NCI-H2107 treated with DMSO at 0.1 percent for 48 hours (cell line): ENCODE measurements at regions not wholly inside any gene's neighbourhood (a gene's known extent, or its start where the extent isn't known, plus 50 kb on each side); places are given as distances from the start of the nearest gene placed in this dataset.

ENCODE experiments used
- DNase-seq: peaks from one replicate; lab custom pipeline; 2025; ENCODE audit not compliant: unreplicated experiment; lab: John Stamatoyannopoulos, UW

DNA sequence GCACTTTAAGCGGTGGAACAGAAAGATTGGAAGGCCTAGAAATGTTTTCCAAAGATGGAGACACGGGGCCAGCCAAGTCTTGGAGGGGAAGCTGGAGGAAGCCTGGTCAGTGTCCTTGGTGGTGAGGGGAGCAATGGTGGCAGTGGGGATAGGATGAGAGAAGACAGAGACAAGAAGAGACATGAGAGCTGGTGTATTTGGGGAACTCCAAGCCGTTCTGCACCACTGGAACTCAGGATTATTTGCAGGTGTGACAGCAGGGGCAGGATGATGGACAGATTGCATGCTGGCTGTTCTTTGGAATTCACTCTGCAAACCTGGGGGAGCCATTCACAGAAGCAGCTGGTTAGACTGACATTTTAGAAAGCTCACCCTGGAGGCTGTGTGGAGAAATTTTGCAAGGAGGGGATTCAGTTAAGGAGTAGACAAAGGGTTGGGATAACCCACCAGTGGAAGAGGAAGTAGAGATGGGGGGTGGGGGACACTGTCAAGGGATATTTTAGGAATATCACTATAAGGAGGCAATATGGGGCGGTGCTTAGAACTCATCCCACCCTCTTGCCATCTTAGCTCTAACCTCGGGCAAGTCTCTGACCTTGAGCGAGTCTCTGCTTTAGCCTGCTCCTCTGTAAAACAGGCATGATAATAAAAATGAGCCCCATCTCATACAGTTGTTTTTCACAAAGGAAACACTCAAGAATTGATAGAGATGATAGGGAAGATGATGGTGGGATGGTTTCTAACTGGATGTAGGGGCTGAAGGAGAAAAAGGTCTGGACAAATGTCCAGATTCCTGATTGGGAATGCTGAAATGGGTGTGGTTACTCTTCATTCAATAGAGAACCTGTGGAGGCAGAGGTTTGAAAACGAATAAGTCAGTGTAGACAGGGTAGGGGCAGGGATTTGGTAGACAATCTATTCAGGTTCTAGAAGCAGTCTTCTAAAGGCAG, 175.8 kb downstream of the MYCN start:
- DNase-seq, result no peak

DNA sequence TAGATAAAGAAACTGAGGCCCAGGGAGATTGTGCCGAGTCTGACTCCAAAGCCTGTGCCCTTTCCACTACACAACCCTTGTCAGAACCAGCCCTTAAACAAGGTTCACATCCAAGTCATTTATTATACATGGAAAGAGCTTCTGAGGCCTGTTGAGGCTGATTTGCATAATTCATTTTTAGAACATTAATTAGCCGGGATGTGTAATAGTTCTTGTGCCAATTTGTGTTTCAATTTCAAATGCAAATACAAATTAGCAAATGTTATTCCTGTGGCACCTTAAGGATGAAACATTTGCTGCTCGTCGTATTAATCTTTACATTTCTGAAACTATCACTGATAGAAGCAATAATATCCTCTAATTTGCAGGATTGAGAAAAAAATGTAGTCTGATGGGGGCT, 174.9 kb downstream of the MYCN start:
- no peak for DNase-seq

DNA sequence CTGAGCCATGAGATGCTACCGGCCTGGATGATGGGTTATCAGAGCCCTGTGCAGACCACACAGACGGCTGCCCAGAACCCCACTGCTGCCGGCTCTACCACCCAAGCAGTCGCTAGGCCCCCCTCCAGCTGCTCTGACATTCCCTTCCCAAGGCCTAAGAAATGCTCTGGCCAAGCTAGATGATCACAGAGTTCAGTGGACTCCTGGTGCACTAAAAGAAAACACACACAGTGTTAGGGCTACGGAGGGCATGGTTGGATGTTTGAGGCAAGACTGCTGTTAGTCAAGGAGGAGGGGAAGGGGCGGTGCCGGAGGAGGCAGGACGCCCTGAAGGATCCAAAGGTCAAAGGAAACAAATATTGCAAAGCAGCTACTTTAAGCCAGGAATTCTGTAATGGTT, 174.5 kb downstream of the MYCN start:
- no peak for DNase-seq

DNA sequence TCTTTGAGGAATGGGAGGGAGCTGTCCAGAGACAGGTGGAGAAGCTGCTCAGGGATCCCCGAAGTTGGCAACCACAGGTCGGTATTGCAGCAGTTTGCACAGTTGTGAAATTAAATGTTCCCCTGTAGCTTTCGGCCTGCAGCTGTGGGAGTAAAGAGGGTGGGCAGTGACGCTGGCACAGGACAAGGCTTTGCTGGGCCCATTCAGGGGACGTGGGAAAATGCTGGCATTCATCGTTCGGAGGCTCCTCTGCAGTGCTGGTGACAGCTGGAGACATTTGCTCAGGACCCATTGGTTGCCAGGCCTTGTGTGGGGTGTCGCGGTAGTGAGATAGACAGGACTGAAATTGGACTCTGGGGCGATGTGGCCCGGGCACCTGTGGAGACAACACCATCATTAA, 173.7 kb downstream of the MYCN start:
- DNase-seq, result no peak

DNA sequence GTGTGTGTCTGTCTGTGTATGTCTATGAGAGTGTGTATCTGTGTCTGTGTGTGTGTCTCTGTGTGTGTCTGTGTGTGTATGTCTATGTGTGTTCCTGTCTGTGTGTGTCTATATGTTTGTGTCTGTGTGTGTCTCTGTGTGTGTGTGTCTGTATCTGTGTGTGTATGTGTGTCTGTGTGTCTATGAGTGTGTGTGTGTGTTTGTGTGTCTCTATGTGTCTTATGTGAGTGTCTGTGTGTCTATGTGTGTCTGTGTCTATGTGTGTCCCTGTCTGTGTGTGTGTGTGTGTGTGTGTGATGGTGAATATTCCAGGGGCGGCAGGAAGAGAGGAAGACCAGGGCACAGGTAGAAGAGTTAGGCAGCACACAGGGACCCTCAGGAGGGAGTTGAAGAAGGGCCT, 173.2 kb downstream of the MYCN start:
- no peak for DNase-seq

DNA sequence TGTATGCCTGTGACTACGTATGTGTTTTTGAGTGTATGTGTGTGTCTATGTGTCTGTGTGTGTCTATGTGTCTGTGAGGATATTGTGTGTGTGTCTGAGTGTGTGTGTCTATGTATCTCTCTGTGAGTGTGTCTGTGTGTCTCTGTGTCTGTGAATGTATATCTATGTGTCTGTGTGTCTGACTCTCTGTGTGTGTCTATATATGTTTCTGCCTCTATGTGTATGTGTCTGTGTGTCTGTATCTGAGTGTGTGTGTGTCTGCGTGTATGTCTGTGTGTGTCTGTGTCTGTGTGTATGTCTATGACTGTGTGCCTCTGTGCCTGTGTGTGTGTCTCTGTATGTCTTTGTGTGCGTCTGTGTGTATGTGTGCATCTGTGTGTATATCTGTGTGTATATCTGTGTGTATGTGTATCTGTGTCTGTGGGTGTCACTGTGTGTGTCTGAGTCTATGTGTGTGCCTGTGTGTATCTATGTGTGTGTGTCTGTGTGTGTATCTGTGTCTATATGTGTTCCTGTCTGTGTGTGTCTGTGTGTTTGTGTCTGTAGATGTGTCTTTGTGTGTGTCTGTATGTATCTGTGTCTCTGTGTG, 172.7 kb downstream of the MYCN start:
- no peak for DNase-seq

DNA sequence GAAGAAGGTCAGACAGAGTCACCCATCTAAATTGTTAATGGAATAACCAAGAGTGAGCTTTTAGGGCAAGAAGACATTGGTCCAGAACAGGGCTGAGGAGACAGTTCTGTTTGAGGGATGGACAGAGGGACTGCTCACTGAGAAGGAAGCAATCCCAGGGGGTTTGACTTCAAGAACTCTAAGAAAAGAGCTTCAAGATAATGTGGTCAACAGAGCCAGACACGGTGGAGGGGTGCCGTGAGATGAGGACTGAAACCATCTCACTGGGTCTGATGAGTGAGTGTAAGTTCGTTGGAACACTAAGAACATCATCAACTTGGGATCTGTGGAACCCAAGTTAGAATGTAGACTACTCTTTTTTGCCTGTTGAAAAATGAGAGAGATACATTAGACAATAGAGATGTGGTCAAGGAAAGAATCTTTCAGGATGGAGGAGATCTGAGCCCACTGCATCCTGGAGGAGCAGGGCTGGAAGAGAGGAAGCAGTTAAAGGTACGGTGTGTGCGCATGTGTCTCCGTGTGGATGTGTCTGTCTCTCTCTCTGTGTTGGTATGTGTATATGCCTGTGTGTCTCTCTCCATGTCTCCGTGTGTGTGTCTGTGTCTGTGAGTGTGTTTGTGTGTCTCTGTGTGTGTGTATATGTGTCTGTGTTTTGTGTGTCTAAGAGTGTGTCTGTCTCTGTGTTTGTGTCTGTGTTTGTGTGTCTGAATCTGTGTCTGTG, 172.1 kb downstream of the MYCN start:
- DNase-seq, result no peak

DNA sequence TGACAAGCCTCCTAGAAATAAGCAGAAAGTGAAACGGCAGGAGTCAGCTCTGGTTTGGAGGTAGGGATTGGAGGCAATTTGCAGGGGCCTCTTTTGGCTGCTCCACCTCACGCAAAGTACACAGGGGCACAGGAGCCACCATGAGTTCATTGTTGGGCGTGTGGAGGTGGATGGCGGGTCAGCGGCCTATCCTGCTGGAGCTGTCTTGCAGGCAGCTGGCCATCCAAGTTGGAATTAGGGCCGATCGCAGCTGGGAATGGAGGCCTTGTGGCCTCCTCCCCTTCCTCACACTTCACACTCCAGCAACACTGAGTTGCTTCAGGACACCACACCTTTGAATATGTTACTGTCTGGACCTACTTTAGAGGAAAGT, 171.5 kb downstream of the MYCN start:
- no peak for DNase-seq

DNA sequence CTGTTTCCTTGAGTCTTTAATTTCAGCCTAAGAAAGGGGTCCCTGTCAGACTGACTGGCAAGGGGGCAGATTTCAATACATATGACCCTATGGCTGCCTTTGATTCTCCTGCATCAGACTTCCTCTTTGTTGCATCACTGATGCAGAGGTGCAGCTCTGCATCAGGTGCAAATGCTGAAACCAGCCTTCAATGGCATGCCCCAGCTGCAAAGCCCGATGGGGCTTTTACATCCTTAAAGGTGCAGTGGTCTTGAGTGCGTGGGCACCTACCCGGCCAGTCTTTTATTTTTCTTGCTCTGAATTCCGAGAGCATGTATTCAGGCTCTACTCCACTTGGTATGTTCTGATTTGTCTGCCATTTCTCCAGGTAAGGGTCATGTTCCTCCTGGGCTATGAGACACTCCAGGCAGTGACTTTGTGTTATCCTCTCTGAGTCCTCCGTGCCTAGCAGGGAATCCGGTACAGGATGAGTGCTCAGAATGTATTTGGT, 169.5 kb downstream of the MYCN start:
- no peak for DNase-seq

DNA sequence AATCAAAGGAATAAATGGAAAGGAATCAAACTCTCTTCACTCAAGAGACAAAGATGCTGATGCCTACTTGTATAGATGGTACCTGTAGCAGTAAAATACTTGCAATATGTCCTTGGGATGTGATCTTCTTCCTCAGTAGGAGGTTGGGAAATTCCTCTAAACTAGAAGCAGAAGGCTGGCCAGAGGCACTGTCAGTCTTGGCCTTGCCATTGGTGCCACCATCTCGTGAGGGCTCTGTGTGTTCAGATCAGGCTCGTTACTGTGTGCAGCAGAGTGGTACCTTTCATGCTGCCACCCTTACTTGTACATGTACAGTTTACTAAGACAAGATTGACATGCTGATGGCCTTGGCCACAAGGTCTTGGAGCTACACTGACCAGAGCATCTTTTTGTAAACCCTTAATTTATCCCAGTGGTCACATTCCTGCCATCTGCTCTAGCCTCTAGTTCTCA, 169.0 kb downstream of the MYCN start:
- DNase-seq, result no peak

DNA sequence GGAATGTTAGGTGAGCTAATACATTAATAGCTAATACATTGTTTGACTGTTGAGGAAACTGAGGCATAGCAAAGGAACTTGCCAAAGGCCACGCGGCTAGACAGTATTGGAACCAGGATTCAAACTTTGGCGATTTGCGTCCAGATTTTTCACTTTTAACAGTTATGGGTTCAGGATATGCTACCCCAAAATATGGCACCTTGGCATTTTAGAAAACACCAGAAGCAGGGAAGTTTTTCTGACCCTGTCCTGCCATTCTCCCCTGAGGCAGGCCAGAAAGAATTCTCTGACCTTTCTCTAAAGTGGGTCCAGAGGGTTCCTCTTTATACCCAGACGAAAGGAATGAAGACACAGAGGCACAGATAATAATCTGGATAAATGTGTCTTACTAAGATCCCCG, 166.9 kb downstream of the MYCN start:
- no peak for DNase-seq

DNA sequence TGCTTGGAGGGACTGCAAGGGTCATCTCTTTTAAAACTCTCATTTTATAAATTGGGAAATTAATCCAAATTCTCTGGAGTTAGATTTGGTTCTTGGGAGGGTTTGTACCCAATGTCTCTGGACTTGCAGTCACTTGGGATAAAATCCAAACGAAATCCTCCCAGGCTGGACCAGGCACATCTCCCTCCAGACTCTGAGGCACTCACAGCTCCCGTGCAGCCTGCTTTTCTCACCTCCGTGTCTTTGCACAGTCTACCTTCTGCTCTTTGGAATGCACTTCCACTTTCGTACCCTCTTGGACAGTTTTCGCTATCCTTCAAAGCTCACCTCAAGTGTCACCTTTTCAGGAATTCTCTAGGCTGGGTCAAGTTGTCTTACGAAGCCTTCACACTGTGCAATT, 166.3 kb downstream of the MYCN start:
- no peak for DNase-seq

DNA sequence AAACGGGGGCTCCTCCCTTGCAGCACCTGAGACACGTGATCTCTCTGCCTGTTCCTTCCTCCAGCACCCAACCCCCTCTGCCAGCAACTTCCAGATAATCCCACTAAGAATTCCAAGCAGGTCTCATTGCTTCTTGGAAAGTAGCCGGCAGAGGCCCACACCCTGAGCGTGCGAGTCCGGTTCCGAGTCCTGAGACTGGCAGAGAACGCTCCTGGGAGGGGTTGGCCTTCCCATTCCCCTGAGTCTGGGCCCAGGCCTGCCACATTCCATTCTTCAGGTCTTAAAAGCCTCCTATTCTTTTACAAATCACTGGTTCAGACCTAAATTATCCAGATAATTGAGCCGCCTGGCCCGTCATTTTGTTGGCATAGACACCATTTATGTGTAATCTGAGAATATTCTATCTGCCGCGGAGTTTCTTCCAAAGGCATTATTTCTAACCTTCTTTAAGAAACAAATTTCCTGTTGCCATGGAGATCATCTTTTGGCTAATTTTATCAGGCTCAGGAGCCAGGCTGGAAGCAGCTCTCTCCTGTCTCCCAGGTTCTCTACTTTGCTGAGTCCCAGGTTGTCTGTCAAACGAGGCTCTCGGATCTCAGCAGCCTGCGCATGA, 165.4 kb downstream of the MYCN start:
- no peak for DNase-seq

DNA sequence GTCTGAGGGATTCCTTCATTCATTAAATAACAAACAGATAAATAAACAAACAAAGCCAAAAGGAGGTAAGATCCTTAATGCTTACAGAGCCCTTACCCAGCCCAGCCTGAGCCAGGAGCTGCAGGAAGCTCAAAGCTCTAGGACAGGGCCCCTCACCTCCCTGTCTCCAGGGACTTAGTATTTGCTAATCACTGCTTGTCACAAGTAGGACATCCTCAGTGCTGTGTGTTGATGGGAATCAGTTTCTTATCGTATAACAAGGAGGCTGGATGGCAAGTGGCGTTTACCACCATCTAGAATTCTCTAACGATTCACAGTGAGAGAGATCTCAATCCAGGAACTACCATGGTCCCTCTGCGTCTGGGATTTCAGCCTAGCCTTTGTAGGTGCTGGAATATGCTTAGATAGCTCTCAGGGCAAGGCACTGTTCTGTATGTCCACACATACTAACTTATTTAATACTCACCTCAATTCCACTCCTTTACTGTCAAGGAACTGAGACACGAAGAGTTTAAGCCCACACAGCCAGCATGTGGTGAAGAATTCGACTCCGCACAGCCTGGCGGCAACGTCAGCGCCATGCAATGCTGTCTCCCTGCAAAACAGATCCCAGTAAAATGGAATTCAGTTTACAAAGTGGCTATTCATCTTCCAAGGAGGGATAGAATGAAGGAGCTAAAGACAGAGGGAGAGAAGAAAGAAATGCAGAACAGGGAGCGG, 164.8 kb downstream of the MYCN start:
- DNase-seq, result no peak

DNA sequence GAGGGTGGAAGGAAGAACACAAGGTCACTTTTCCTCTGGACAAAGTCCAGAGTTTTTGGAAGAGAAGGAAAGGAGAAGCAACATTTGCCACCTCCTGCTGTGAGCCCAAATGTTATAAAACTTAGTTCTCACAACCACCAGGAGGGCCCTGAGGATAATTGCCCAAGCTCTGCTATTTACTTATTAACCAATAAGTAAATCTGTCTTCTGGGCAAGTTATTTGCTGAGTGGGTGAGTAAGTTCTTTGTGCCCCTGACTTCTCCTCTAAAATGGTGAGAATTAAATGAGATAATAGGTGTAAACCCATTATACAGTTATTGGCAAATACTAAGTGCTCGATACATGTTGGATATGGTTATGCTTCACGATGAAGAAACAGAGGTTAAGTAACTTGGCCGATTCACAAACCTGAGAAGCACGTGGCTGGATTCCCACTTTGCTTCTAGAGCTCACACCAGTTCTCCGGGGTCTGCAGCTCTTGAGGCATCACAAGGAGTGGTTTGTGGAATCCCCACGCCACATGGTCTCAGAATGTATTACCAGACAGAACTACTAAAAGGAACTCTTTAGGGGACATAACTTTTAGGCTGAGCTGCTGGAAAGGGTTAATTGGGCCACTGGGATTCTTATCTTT, 164.1 kb downstream of the MYCN start:
- no peak for DNase-seq

DNA sequence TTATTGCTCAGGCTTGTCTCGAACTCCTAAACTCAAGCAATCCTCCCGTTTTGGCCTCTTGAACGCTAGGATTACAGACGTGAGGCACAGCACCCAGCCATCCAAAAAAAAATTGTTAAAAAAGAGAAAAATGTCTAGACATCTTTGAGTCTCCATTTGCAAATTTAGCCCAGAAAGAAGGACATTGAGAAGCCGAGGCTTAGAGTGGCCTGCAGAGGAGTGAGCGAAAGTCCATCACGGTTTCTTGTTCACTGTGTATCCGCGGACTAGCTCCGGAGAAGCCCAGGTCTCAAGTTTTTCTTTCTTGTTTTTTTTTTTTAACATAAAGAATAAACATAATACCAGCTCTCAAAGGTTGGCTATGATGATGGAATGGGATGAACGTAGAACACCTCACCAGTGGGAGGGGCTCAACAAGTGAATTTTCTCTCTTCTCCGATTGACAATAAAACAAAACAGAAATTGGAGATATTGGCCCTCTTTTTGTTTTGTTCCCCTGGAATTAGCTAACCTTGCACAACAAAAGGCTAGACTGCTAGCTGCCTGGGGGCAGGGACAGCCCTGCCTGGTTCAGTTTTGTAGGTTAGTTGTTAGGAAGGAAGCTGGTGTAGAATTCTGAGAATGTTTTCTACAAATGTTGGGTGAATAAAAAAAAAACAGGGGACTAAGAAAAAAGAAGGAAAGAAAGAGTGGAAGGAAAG, 163.4 kb downstream of the MYCN start:
- no peak for DNase-seq

DNA sequence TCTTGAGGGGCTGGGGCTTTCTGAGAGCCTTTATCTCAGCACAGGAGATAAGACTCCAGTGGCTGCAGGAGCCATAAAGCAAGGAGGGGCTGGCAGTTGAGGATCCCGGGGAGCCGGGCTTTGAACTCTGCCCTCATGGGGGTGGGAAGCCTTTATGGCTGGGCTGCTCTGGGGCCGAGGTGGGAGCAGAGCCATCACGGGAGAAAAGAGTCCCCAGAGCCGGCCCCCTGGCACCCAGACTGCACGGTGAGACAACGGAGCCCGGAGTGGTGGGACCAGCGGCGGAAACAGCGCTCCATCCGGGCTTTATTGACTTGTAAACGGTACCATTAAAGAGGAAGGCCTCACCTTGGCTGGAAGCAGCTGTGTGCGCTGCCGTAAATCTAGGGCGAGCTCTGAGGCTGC, 162.6 kb downstream of the MYCN start:
- no peak for DNase-seq

DNA sequence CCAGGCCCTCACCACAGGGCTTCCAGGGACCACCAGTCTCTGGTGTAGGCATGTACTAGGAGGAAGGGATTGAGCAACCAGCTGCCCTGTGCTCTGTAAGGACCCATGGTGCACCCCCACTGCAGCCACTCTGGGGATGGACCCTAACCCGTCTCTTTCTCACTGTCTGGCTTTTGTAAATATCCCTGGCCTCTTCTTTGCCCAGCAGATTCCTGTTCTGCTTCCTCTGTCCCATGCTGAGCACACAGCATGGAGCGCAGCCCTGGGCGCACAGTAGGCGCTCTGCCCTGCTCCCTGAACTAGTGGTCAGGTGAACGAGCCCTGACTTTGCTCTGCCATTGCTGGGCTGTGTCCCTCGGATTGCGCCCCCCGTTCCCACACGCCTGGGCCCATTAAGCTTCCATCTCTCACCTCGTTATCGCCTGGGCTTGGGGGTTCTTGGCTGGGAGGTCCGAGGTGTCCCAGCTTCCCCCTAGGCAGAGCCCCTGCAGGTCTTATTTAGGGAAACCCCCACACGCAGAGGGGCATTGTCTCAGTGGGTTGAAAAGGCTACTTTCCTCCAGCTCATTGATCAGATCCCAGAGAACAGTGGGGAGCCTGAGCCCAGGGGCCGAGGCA, 162.1 kb downstream of the MYCN start:
- no peak for DNase-seq

DNA sequence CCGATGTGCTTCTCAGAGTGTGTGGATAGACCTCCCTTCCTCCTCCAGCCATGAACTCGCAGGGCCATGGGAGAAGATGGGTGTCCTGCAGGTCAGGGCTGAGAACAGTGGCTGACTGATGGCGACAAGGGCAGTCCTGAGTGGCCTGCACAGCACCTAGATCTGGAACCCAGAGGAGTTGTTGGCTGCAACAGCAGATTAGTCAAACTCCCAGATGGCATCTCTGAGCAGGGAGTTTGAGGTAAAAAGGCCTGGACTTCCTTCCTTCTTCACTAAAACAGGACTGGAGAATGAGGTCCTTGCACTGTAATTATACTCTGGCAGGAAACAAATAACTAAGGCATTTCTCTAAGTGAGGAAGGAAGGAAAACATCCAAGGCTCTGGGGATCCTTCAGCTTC, 160.8 kb downstream of the MYCN start:
- no peak for DNase-seq
